Panc1 (cell line): ENCODE measurements at regions not wholly inside any gene's neighbourhood (a gene's known extent, or its start where the extent isn't known, plus 50 kb on each side); places are given as distances from the start of the nearest gene placed in this dataset.

Experiments used
- ATAC-seq: fragments of 200-7000 bp; cut with Tn5 transposase; 2 replicates; pipeline ENCODE4 v1.9.1; 2020; ENCODE audit warnings: mild to moderate bottlenecking, moderate library complexity
- BruUV-seq: library from RNA; stranded (reverse); fragments of 400-500 nt; replicated peaks from 2 replicates; lab custom pipeline; 2021; lab: Mats Ljungman, UMichigan
- CTCF ChIA-PET: fragments of 300-600 bp; sonication (Branson Sonifier 250); formaldehyde crosslinking; loops from one replicate; lab custom pipeline; 2022; ENCODE audit warnings: antibody characterized with exemption; lab: Charles Lee
- POLR2A ChIA-PET: fragments of 300-600 bp; sonication (Branson Sonifier 250); formaldehyde crosslinking; loops from one replicate; lab custom pipeline; 2022; ENCODE audit warnings: antibody characterized with exemption; lab: Charles Lee
- DNase-seq: peaks from one replicate; pipeline ENCODE4 v3.0.0-alpha.2; 2010; ENCODE audit warnings: low read depth, low spot score
- H3K27ac ChIP-seq: 2 replicates; pipeline ENCODE4 v1.5.1; 2011; ENCODE audit warnings: mild to moderate bottlenecking, low read length, inconsistent platforms
- H3K27me3 ChIP-seq: fragments of 200-500 bp; sonication (Bioruptor generic); 2 replicates; pipeline ENCODE4 v1.6.0; 2014; ENCODE audit warnings: low read length, inconsistent platforms; ENCODE audit not compliant: control insufficient read depth, insufficient read depth
- H3K36me3 ChIP-seq: fragments of 200-500 bp; sonication (Bioruptor generic); 2 replicates; pipeline ENCODE4 v1.5.1; 2014; ENCODE audit warnings: inconsistent platforms, mild to moderate bottlenecking, low read length, moderate library complexity; ENCODE audit not compliant: control insufficient read depth, insufficient read depth
- H3K4me1 ChIP-seq: 2 replicates; pipeline ENCODE4 v1.5.1; 2011; ENCODE audit warnings: inconsistent platforms, mild to moderate bottlenecking, low read length, moderate library complexity; ENCODE audit not compliant: control insufficient read depth, insufficient read depth
- H3K4me3 ChIP-seq, 2 experiments: 2 replicates each; pipeline ENCODE4 v1.5.1; 2011 to 2012; ENCODE audit warnings: low read depth in 2 of 2, low read length in 2 of 2, mild to moderate bottlenecking in 2 of 2, inconsistent platforms in 1 of 2, moderate library complexity in 1 of 2
- H3K9me3 ChIP-seq: fragments of 200-500 bp; sonication (Bioruptor generic); 2 replicates; pipeline ENCODE4 v1.5.1; 2014; ENCODE audit warnings: low read depth, mild to moderate bottlenecking, inconsistent platforms, low read length, moderate library complexity; ENCODE audit not compliant: control insufficient read depth, insufficient read depth
- POLR2AphosphoS5 ChIP-seq: IDR thresholded peaks from 2 replicates; pipeline ENCODE4 v1.6.1; 2012; ENCODE audit warnings: mild to moderate bottlenecking, low read depth, low read length, moderate library complexity
- SIN3A ChIP-seq: IDR thresholded peaks from 2 replicates; pipeline ENCODE4 v1.6.1; 2012; ENCODE audit warnings: low read depth, mild to moderate bottlenecking, low read length, moderate library complexity, borderline replicate concordance; ENCODE audit not compliant: insufficient read depth
- TCF7L2 ChIP-seq: IDR thresholded peaks from 2 replicates; pipeline ENCODE4 v1.6.1; 2011; ENCODE audit warnings: mild to moderate bottlenecking, low read depth, low read length, inconsistent platforms
- in situ Hi-C: cut with HindIII; loops from 2 replicates; pipeline ENCODE4 v1.10.0; 2016; ENCODE audit warnings: low sequenced_read_pairs, low pct_unique_long_range_greater_than_20kb
- intact Hi-C: fragments of 100-400 bp; cut with micrococcal nuclease; formaldehyde crosslinking; loops from one replicate; pipeline ENCODE4 v1.10.0; 2022; ENCODE audit not compliant: unreplicated experiment
- TF ChIP-seq, protein P1 (sequence below): fragments of 450-650 bp; IDR thresholded peaks from 2 replicates; pipeline ENCODE4 v1.5.1; 2017; ENCODE audit warnings: mild to moderate bottlenecking
- TF ChIP-seq, protein P2 (sequence below), 2 experiments: IDR thresholded peaks; 2 replicates each; pipeline ENCODE4 v1.6.1; 2011 to 2012; ENCODE audit warnings: low read depth in 2 of 2, control low read depth in 1 of 2, low read length in 1 of 2, mild to moderate bottlenecking in 1 of 2, moderate library complexity in 1 of 2; ENCODE audit not compliant: insufficient read depth in 1 of 2

DNA sequence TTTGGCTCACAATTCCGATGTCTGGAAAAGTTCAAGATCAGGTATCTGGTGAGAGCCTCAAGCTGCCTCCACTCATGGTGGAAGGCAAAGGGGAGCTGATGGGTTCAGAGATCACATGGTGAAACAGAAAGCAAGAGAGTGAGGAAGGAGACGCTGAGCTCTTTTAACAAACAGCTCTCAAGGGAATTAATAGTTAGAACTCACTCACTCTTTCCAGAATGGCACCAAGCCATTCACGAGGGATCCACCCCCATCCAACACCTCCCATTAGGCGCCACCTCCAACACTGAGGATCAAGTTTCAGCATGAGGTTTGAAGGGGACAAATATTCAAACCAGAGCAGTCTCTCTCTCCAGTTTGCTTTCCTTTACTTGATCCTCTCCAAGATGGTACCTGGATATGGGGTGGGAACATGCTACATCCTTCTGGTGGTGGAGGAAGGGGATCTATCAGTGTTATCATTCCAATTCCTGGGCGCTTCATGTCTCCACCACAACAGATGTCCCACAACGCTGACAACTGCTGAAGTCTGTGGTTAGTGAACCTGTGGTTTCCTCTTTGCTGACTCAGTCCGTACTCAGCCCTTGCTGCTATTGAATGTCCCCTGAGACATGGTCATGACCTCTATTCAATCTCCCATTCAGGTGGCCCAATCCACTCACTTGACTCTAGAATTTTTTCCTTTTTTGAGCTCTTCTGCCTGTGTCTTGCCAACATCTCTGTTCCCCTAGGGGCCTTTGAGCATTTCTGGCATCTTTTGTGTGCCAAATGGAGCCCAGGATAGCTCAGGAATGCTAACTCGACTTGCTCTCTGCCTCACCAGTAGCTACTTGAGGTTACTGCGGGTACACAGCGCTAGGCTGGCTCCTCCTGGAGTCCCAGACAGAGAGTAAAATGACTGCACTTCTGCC lies 395.2 kb downstream of the MID1IP1 start:
- ChIA-PET CTCF (no interaction called here), POLR2A (no interaction called here)
- Histone ChIP-seq H3K9me3 (no peaks in the 10 kb centered on the region), H3K4me1 (no peaks in the 10 kb centered on the region), H3K27ac (no peak overlapping the region), H3K36me3 (no peaks in the 10 kb centered on the region), H3K27me3 (no peaks in the 10 kb centered on the region), H3K4me3 (no peak overlapping the region)
- DNase-seq (no peak), ATAC-seq (no peak)
- TF ChIP-seq TCF7L2 (no peak), SIN3A (no peak), POLR2AphosphoS5 (no peak)
- TF ChIP-seq, protein P1, sequence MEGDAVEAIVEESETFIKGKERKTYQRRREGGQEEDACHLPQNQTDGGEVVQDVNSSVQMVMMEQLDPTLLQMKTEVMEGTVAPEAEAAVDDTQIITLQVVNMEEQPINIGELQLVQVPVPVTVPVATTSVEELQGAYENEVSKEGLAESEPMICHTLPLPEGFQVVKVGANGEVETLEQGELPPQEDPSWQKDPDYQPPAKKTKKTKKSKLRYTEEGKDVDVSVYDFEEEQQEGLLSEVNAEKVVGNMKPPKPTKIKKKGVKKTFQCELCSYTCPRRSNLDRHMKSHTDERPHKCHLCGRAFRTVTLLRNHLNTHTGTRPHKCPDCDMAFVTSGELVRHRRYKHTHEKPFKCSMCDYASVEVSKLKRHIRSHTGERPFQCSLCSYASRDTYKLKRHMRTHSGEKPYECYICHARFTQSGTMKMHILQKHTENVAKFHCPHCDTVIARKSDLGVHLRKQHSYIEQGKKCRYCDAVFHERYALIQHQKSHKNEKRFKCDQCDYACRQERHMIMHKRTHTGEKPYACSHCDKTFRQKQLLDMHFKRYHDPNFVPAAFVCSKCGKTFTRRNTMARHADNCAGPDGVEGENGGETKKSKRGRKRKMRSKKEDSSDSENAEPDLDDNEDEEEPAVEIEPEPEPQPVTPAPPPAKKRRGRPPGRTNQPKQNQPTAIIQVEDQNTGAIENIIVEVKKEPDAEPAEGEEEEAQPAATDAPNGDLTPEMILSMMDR = no peak
- no TSS peak for BruUV-seq
- in situ Hi-C loops = no loop called here
- intact Hi-C loops = no loop called here

- no TSS peak for BruUV-seq
- CTCF ChIA-PET = no interaction called here
Measured at GRCh38 chrX:39199429-39199828, 398.2 kb downstream of the MID1IP1 start.

DNA sequence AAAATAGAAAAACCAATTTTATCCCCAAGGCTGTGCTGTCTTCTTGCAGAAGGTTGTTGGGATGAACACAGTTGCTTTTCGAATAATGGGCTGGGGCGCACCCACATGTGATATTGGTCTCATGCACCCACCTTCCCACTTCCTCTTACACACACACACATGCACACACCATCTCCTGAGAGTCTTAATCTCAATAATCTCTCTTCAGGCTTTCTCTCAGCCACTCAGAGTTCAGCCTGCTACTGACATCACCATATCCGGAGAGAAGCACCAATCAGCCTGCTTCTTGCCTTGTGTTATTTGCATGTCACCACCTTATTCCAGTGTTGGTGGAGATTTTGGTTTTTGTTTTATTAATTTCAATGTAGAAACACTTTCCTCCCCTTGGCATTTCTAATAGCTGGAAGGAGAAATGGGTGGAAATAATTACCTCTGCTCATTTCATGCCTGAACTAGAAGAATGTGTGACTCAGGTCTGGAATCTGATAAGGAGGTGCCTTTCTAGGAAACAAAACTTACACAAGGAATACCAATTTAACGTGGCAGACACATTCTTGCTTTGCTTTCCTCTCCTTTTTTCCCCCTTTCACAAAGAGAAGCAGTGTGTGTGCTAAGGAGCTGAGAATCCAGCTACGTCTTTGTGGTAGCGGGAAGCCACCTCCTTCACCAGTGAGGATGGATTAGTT lies 400.2 kb downstream of the MID1IP1 start:
- Histone ChIP-seq H3K4me1 (no peaks in the 10 kb centered on the region), H3K9me3 (no peaks in the 10 kb centered on the region), H3K27me3 (no peaks in the 10 kb centered on the region), H3K27ac (no peak overlapping the region), H3K4me3 (no peak overlapping the region), H3K36me3 (no peaks in the 10 kb centered on the region)
- no peak for ATAC-seq
- no peak for TF ChIP-seq TCF7L2
- TF ChIP-seq, protein P2, sequence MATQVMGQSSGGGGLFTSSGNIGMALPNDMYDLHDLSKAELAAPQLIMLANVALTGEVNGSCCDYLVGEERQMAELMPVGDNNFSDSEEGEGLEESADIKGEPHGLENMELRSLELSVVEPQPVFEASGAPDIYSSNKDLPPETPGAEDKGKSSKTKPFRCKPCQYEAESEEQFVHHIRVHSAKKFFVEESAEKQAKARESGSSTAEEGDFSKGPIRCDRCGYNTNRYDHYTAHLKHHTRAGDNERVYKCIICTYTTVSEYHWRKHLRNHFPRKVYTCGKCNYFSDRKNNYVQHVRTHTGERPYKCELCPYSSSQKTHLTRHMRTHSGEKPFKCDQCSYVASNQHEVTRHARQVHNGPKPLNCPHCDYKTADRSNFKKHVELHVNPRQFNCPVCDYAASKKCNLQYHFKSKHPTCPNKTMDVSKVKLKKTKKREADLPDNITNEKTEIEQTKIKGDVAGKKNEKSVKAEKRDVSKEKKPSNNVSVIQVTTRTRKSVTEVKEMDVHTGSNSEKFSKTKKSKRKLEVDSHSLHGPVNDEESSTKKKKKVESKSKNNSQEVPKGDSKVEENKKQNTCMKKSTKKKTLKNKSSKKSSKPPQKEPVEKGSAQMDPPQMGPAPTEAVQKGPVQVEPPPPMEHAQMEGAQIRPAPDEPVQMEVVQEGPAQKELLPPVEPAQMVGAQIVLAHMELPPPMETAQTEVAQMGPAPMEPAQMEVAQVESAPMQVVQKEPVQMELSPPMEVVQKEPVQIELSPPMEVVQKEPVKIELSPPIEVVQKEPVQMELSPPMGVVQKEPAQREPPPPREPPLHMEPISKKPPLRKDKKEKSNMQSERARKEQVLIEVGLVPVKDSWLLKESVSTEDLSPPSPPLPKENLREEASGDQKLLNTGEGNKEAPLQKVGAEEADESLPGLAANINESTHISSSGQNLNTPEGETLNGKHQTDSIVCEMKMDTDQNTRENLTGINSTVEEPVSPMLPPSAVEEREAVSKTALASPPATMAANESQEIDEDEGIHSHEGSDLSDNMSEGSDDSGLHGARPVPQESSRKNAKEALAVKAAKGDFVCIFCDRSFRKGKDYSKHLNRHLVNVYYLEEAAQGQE (IDR thresholded peaks at IDR 0.05; ENCODE audit: insufficient read depth in 1 of 2, low read depth in 2 of 2, low read length in 1 of 2) = no peak
- TF ChIP-seq SIN3A = no peak
- TF ChIP-seq, protein P1 = no peak
- TF ChIP-seq POLR2AphosphoS5 = no peak
- intact Hi-C loops (no loop called here), in situ Hi-C loops (no loop called here)
- POLR2A ChIA-PET = no interaction called here
- DNase-seq = no peak
- no TSS peak for BruUV-seq
- CTCF ChIA-PET = no interaction called here

More at GRCh38 chrX:39199429-39199828, 398.2 kb downstream of the MID1IP1 start:
- no peak for DNase-seq
- TF ChIP-seq TCF7L2 = no peak
- no peak for TF ChIP-seq SIN3A
- Histone ChIP-seq H3K9me3 (no peaks in the 10 kb centered on the region), H3K27me3 (no peaks in the 10 kb centered on the region), H3K4me1 (no peaks in the 10 kb centered on the region), H3K36me3 (no peaks in the 10 kb centered on the region), H3K4me3 (no peak overlapping the region), H3K27ac (no peak overlapping the region)
- intact Hi-C loops = no loop called here
- no peak for ATAC-seq
- POLR2A ChIA-PET = no interaction called here
- in situ Hi-C loops = no loop called here
